Natural killer cell treated with Interleukin-12 subunit alpha and Interleukin-12 subunit beta and Interleukin-15 and Interleukin-18, amount 100 ng/mL, for 72 hours (primary cell): ENCODE measurements at regions not wholly inside any gene's neighbourhood (a gene's known extent, or its start where the extent isn't known, plus 50 kb on each side); places are given as distances from the start of the nearest gene placed in this dataset.
"Not testable (repeated sequence)": the region's sequence is repeated elsewhere in the genome, so short reads cannot be mapped to it uniquely, and the experiment has no call there.

Experiments
- ATAC-seq, 2 donors: fragments of 150-1000 bp; cut with Tn5 transposase in 1 of 2; sonication (Bioruptor Pico), chemical (Tn5 transposase) in 1 of 2; 2 replicates each; pipeline ENCODE4 v1.10.0; 2021
- DNase-seq: peaks from one replicate; pipeline ENCODE4 v3.0.0; 2022; ENCODE audit warnings: low spot score
- H3K27ac Mint-ChIP-seq, 2 donors: 1 replicate in 1 of 2; 2 replicates in 1 of 2; pipeline ENCODE4 v1.8.0; 2022; ENCODE audit warnings: mixed read lengths in 2 of 2, mild to moderate bottlenecking in 1 of 2, moderate library complexity in 1 of 2
- H3K27me3 Mint-ChIP-seq, 2 donors: 1 replicate in 1 of 2; 2 replicates in 1 of 2; pipeline ENCODE4 v1.8.0; 2022; ENCODE audit warnings: mixed read lengths in 2 of 2
- H3K36me3 Mint-ChIP-seq: one replicate; pipeline ENCODE4 v1.8.0; 2022; ENCODE audit warnings: mixed read lengths
- H3K4me1 Mint-ChIP-seq, 2 donors: 1 replicate in 1 of 2; 2 replicates in 1 of 2; pipeline ENCODE4 v1.8.0; 2022; ENCODE audit warnings: low read depth in 2 of 2, mixed read lengths in 2 of 2, mild to moderate bottlenecking in 1 of 2
- H3K4me3 Mint-ChIP-seq: one replicate; pipeline ENCODE4 v1.8.0; 2022; ENCODE audit warnings: mixed read lengths
- H3K9me3 Mint-ChIP-seq: 2 replicates; pipeline ENCODE4 v1.8.0; 2022; ENCODE audit warnings: mixed read lengths

- not testable (repeated sequence) for H3K4me1 Mint-ChIP-seq, ATAC-seq, H3K27me3 Mint-ChIP-seq, H3K27ac Mint-ChIP-seq, H3K4me3 Mint-ChIP-seq, DNase-seq, H3K36me3 Mint-ChIP-seq
- peaks cover 21% of the 10 kb centered on the region for H3K9me3 Mint-ChIP-seq
Measured at GRCh38 chr6:84565718-84566117, 198.7 kb downstream of the TBX18 start.

GRCh38 chr6:84560436-84561390 is 203.7 kb downstream of the TBX18 start:
- no peaks in the 10 kb centered on the region for H3K4me1 Mint-ChIP-seq
- ATAC-seq = no peak
- H3K27ac Mint-ChIP-seq = no peak overlapping the region
- H3K36me3 Mint-ChIP-seq = no peaks in the 10 kb centered on the region
- H3K27me3 Mint-ChIP-seq = no peaks in the 10 kb centered on the region
- peaks cover 17% of the 10 kb centered on the region for H3K9me3 Mint-ChIP-seq
- DNase-seq = no peak
- no peak overlapping the region for H3K4me3 Mint-ChIP-seq

GRCh38 chr6:84556541-84557335 is 207.7 kb downstream of the TBX18 start:
- Mint-ChIP-seq H3K4me1 (no peaks in the 10 kb centered on the region), H3K27ac (no peak overlapping the region), H3K27me3 (no peaks in the 10 kb centered on the region), H3K9me3 (peaks cover 17% of the 10 kb centered on the region), H3K4me3 (no peak overlapping the region), H3K36me3 (peaks cover 5% of the 10 kb centered on the region)
- no peak for ATAC-seq
- no peak for DNase-seq

DNA sequence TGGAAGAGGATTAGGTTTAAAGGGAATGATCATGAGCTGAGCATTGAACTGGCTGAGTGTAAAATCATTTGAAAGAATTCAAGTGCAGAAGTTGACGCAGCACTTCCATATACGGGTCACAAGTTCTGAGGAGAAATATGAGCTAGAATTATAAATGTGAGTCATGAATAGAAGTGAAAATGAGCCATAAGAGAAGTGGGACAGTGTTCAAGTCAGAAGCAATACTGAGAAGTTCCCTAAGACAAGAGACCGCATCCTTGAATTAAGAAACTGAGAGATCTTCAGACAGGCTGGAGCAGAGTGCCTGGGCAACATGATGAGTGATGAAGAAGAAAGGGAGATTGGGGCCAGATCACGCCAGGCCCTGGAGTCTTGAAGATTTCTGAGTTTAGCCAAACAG is 209.7 kb downstream of the TBX18 start:
- Mint-ChIP-seq H3K4me1 (no peaks in the 10 kb centered on the region), H3K27ac (no peak overlapping the region), H3K27me3 (no peaks in the 10 kb centered on the region), H3K9me3 (peaks cover 17% of the 10 kb centered on the region), H3K4me3 (no peak overlapping the region), H3K36me3 (peaks cover 11% of the 10 kb centered on the region)
- DNase-seq = no peak
- ATAC-seq = no peak

- Mint-ChIP-seq H3K36me3 (peaks cover 11% of the 10 kb centered on the region), H3K27me3 (no peaks in the 10 kb centered on the region), H3K4me1 (no peaks in the 10 kb centered on the region), H3K9me3 (peaks cover 17% of the 10 kb centered on the region), H3K27ac (no peak overlapping the region), H3K4me3 (no peak overlapping the region)
- DNase-seq (no peak), ATAC-seq (no peak)
Measured at GRCh38 chr6:84554074-84554473, 210.3 kb downstream of the TBX18 start.

DNA sequence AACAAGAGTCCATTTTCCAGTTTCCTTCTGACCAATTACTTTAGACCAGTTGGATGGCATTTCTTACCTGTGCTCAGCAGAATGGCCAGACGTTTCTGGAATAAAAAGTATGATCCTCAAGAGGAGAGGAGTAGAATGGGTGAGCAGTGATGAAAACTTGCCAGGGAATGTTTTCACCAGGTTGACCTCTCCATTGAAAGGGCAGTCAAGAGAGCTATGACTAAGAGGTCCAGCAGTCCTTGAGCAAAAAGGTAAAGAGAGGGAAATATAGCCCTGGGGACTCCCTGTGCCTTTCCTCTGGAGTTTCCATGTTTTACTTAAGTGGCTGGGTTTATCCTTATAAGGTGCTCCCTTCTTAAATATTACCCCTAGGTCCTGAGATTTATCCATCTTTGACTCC is 210.9 kb downstream of the TBX18 start:
- no peak for ATAC-seq
- H3K9me3 Mint-ChIP-seq = peaks cover 17% of the 10 kb centered on the region
- no peak overlapping the region for H3K4me3 Mint-ChIP-seq

DNA sequence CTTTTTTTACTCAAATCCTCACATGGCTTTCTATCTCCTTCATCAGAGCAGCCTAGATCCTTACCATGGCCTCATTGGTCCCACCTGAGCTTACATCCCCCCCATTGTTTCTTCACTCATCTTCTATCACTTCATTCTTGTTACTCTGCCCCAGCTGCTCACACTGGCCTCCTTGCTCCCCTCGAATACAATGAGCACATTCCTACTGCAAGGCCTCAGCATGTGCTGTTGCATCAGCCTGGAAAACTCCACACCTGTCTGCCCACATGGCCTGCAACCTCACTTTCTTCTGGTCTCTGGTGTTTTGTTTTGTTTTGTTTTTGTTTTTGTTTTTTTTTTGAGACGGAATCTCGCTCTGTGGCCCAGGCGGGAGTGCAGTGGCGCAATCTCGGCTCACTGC is 212.6 kb downstream of the TBX18 start:
- Mint-ChIP-seq H3K4me1 (no peaks in the 10 kb centered on the region), H3K27ac (no peak overlapping the region), H3K27me3 (no peaks in the 10 kb centered on the region), H3K4me3 (no peak overlapping the region), H3K36me3 (peaks cover 11% of the 10 kb centered on the region), H3K9me3 (peaks cover 17% of the 10 kb centered on the region)
- ATAC-seq (no peak), DNase-seq (no peak)

More for the DNA sequence above, 210.9 kb downstream of the TBX18 start:
- no peak overlapping the region for H3K27ac Mint-ChIP-seq
- no peaks in the 10 kb centered on the region for H3K27me3 Mint-ChIP-seq
- peaks cover 11% of the 10 kb centered on the region for H3K36me3 Mint-ChIP-seq
- no peak for DNase-seq
- H3K4me1 Mint-ChIP-seq = no peaks in the 10 kb centered on the region

DNA sequence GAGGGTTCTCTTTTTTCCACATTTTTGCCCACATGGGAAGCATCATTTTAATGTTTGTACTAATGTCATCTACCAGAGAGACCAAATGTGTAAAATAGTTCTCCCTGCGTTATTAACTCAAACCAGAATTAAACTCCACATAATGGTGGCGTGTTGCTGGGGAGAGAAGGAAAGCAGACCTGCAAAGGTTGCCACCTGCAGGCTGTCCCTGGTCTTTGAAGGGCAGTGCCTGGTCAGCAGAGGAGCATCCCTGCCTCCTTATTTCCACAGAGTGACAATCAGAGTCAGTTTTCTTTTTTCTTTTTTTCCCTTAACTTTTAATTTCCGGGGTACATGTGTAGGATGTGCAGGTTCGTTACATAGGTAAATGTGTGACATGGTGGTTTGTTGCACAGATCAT is 214.5 kb downstream of the TBX18 start:
- Mint-ChIP-seq H3K36me3 (peaks cover 11% of the 10 kb centered on the region), H3K27me3 (no peaks in the 10 kb centered on the region), H3K9me3 (peaks cover 14% of the 10 kb centered on the region), H3K4me1 (no peaks in the 10 kb centered on the region), H3K27ac (no peak overlapping the region), H3K4me3 (no peak overlapping the region)
- ATAC-seq (no peak), DNase-seq (no peak)

GRCh38 chr6:84547341-84547801 is 217.0 kb downstream of the TBX18 start:
- Mint-ChIP-seq H3K4me1 (no peaks in the 10 kb centered on the region), H3K4me3 (no peak overlapping the region), H3K27me3 (no peaks in the 10 kb centered on the region), H3K9me3 (peaks cover 17% of the 10 kb centered on the region), H3K36me3 (peaks cover 6% of the 10 kb centered on the region), H3K27ac (no peak overlapping the region)
- no peak for ATAC-seq
- no peak for DNase-seq

DNA sequence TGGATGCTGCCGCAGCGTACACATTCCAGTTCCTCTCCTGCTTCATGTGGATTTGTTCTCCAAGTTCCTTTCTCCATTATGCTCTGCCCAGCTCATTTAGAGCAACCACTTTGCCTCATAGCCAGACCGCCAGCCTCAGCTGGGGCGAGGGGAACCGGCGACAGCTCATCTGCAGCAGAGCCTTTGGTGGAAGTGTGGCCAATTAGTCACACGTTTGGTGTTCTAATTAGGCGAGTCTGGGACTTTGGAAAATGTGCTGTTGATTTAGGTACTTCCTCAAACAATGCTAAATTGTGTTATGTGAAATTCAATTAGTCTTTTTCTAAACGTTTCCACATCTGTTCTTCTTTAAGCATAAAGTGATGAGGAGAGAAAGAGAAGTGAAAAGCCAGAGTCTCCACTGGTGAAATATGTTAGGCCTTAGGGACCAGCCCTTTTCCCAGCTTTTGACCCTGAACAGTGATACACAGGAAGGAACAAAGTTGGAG is 217.9 kb downstream of the TBX18 start:
- ATAC-seq (no peak), DNase-seq (no peak)
- Mint-ChIP-seq H3K36me3 (peaks cover 3% of the 10 kb centered on the region), H3K27me3 (no peaks in the 10 kb centered on the region), H3K4me1 (no peaks in the 10 kb centered on the region), H3K27ac (no peak overlapping the region), H3K4me3 (no peak overlapping the region), H3K9me3 (peaks cover 13% of the 10 kb centered on the region)

DNA sequence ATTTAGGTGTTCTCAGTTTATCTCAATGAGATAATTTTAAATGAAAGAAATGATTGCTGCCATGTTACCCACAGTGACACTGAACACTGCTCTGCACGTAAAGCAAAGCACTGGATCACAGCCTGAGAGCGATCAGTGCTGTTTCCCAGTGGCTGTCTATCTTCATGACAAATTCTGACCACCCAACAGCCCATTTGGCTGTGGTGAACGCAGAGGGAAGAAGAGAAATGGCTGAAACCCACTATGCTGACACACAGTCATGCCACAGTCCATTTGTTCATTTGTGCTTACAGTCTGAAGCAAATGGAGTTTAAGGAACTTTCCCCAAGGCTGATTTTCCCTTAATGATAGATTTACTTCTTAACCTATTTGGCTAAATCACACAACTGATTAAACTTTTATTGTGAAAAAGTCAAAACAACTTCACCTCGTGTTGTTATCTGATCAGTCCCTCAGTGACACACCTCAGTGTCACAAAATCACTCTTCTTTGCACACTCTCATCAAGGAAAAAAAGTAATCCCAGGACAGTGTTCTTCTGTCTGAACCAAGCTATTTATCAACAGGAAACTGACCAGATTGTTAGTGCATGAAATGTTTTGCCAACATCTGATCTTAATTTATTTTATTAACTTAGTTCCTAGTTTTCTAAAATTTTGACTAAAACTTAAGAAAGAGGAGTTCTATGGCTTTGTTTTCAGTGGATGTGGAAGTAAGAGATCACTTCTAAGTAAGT is 225.1 kb downstream of the TBX18 start:
- H3K4me3 Mint-ChIP-seq = no peak overlapping the region
- peaks cover 18% of the 10 kb centered on the region for H3K9me3 Mint-ChIP-seq
- H3K4me1 Mint-ChIP-seq = no peaks in the 10 kb centered on the region
- ATAC-seq = no peak
- no peaks in the 10 kb centered on the region for H3K27me3 Mint-ChIP-seq
- H3K27ac Mint-ChIP-seq = no peak overlapping the region
- H3K36me3 Mint-ChIP-seq = no peaks in the 10 kb centered on the region
- no peak for DNase-seq

DNA sequence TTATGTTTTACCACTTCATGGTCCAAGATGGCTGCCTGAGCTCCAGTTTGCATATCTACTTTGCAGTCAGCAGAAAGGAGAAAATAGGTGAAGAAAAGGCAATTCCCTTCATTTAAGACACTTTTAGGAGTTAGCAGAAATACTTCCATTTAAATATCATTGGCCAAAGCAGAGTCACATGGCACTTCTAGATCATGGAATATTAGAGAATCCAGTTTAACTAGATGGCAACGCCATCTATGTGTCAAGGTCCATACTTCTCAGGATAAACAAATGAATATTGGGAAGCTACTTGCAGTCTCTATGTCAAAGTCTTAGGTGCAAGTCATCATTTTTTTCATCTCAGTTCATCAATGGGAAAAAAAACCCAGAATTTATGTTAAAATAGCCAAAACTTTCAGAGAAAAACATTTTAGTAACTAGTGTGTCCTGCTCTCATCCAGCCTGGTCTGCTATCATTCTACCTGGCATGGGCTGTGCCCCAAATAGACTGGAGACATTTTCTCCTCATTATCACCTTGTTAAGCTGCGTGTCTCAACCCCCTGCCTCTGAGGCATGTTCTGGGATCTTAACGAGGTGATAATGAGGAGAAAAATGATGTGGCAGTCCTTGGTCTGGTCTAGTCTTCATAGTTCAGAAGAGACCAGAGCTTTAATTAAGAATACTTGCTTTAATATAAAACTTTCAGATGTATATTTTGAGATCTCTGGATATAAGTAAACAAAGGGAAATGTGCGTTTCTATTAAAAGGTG is 227.3 kb downstream of the TBX18 start:
- no peak overlapping the region for H3K27ac Mint-ChIP-seq
- no peak for ATAC-seq

GRCh38 chr6:84528201-84528600 is 236.2 kb downstream of the TBX18 start:
- no peak overlapping the region for H3K27ac Mint-ChIP-seq
- no peak for ATAC-seq
- H3K9me3 Mint-ChIP-seq = peaks cover 13% of the 10 kb centered on the region
- no peaks in the 10 kb centered on the region for H3K36me3 Mint-ChIP-seq
- no peak for DNase-seq
- no peak overlapping the region for H3K4me3 Mint-ChIP-seq
- no peaks in the 10 kb centered on the region for H3K4me1 Mint-ChIP-seq
- no peaks in the 10 kb centered on the region for H3K27me3 Mint-ChIP-seq

More for the DNA sequence above, 227.3 kb downstream of the TBX18 start:
- H3K36me3 Mint-ChIP-seq = no peaks in the 10 kb centered on the region
- H3K4me1 Mint-ChIP-seq = no peaks in the 10 kb centered on the region
- peaks cover 8% of the 10 kb centered on the region for H3K9me3 Mint-ChIP-seq
- no peak for DNase-seq
- no peak overlapping the region for H3K4me3 Mint-ChIP-seq
- no peaks in the 10 kb centered on the region for H3K27me3 Mint-ChIP-seq
